ENCODE measurements at regions not wholly inside any gene's neighbourhood (a gene's known extent, or its start where the extent isn't known, plus 50 kb on each side); places are given as distances from the start of the nearest gene placed in this dataset.
"Not testable (repeated sequence)": the region's sequence is repeated elsewhere in the genome, so short reads cannot be mapped to it uniquely, and the experiment has no call there.

- Mint-ChIP-seq H3K9me3 (ENCODE audit: low read depth) (no peaks in the 10 kb centered on the region), H3K27me3 (peaks cover 18% of the 10 kb centered on the region), H3K27ac (no peak overlapping the region), H3K36me3 (no peaks in the 10 kb centered on the region), H3K4me3 (no peak overlapping the region), H3K4me1 (no peaks in the 10 kb centered on the region)
- ATAC-seq (no peak), DNase-seq (no peak)
- CTCF ChIA-PET: no interaction called here
Observed at GRCh38 chr4:114034189-114034588, 54.7 kb upstream of the ARSJ start.

GRCh38 chr4:114036426-114036825 lies 57.0 kb upstream of the ARSJ start:
- no peaks in the 10 kb centered on the region for H3K9me3 Mint-ChIP-seq (ENCODE audit: low read depth)
- no peak for DNase-seq
- CTCF ChIA-PET: no interaction called here

GRCh38 chr4:114036864-114037263 lies 57.4 kb upstream of the ARSJ start:
- Mint-ChIP-seq H3K27me3 (peaks cover 18% of the 10 kb centered on the region), H3K27ac (no peak overlapping the region)
- no peak for ATAC-seq

More at GRCh38 chr4:114036426-114036825, 57.0 kb upstream of the ARSJ start:
- no peaks in the 10 kb centered on the region for H3K36me3 Mint-ChIP-seq
- no peak overlapping the region for H3K27ac Mint-ChIP-seq
- no peak for ATAC-seq
- H3K4me1 Mint-ChIP-seq: peaks cover 8% of the 10 kb centered on the region
- no peak overlapping the region for H3K4me3 Mint-ChIP-seq
- peaks cover 18% of the 10 kb centered on the region for H3K27me3 Mint-ChIP-seq

GRCh38 chr4:114037988-114038387 lies 58.5 kb upstream of the ARSJ start:
- CTCF ChIA-PET: no interaction called here
- Mint-ChIP-seq H3K4me1 (peaks cover 8% of the 10 kb centered on the region), H3K36me3 (no peaks in the 10 kb centered on the region), H3K4me3 (no peak overlapping the region), H3K9me3 (ENCODE audit: low read depth) (peaks cover 2% of the 10 kb centered on the region), H3K27ac (no peak overlapping the region), H3K27me3 (peaks cover 21% of the 10 kb centered on the region)
- DNase-seq (no peak), ATAC-seq (no peak)

More at GRCh38 chr4:114036864-114037263, 57.4 kb upstream of the ARSJ start:
- Mint-ChIP-seq H3K36me3 (no peaks in the 10 kb centered on the region), H3K9me3 (ENCODE audit: low read depth) (no peaks in the 10 kb centered on the region), H3K4me1 (peaks cover 8% of the 10 kb centered on the region), H3K4me3 (no peak overlapping the region)
- no peak for DNase-seq
- CTCF ChIA-PET: no interaction called here

- ATAC-seq (no peak), DNase-seq (no peak)
- no peak overlapping the region for H3K4me3 Mint-ChIP-seq
- H3K36me3 Mint-ChIP-seq: no peaks in the 10 kb centered on the region
- CTCF ChIA-PET: no interaction called here
- no peak overlapping the region for H3K27ac Mint-ChIP-seq
- H3K27me3 Mint-ChIP-seq: peaks cover 21% of the 10 kb centered on the region
- peaks cover 2% of the 10 kb centered on the region for H3K9me3 Mint-ChIP-seq (ENCODE audit: low read depth)
- peaks cover 8% of the 10 kb centered on the region for H3K4me1 Mint-ChIP-seq
Observed at GRCh38 chr4:114038762-114039387, 59.4 kb upstream of the ARSJ start.

GRCh38 chr4:114040319-114041116 lies 61.1 kb upstream of the ARSJ start:
- ATAC-seq: peak; percentile 60
- peaks cover 15% of the 10 kb centered on the region for H3K27me3 Mint-ChIP-seq
- H3K36me3 Mint-ChIP-seq: no peaks in the 10 kb centered on the region
- CTCF ChIA-PET: no interaction called here
- DNase-seq: no peak
- H3K4me1 Mint-ChIP-seq: peaks cover 8% of the 10 kb centered on the region
- peaks cover 2% of the 10 kb centered on the region for H3K9me3 Mint-ChIP-seq (ENCODE audit: low read depth)
- H3K27ac Mint-ChIP-seq: no peak overlapping the region
- no peak overlapping the region for H3K4me3 Mint-ChIP-seq

- CTCF ChIA-PET: no interaction called here
- no peak for ATAC-seq
- no peak overlapping the region for H3K27ac Mint-ChIP-seq
Observed at GRCh38 chr4:114041117-114041475, 61.6 kb upstream of the ARSJ start.

GRCh38 chr4:114043116-114043515 lies 63.7 kb upstream of the ARSJ start:
- Mint-ChIP-seq H3K9me3 (ENCODE audit: low read depth) (peaks cover 2% of the 10 kb centered on the region), H3K36me3 (no peaks in the 10 kb centered on the region), H3K27ac (no peak overlapping the region), H3K27me3 (peaks cover 8% of the 10 kb centered on the region), H3K4me3 (no peak overlapping the region), H3K4me1 (peaks cover 8% of the 10 kb centered on the region)
- no peak for DNase-seq
- CTCF ChIA-PET: no interaction called here
- no peak for ATAC-seq

More at GRCh38 chr4:114041117-114041475, 61.6 kb upstream of the ARSJ start:
- Mint-ChIP-seq H3K4me3 (no peak overlapping the region), H3K36me3 (no peaks in the 10 kb centered on the region), H3K27me3 (peaks cover 15% of the 10 kb centered on the region), H3K9me3 (ENCODE audit: low read depth) (peaks cover 2% of the 10 kb centered on the region), H3K4me1 (peaks cover 8% of the 10 kb centered on the region)
- DNase-seq: no peak

- H3K27me3 Mint-ChIP-seq; H3K27ac Mint-ChIP-seq; H3K9me3 Mint-ChIP-seq (ENCODE audit: low read depth); H3K4me1 Mint-ChIP-seq; CTCF ChIA-PET; ATAC-seq; H3K36me3 Mint-ChIP-seq; DNase-seq; H3K4me3 Mint-ChIP-seq: not testable (repeated sequence)
Observed at GRCh38 chr4:114044351-114044750, 64.9 kb upstream of the ARSJ start.

GRCh38 chr4:114046331-114046730 lies 66.9 kb upstream of the ARSJ start:
- Mint-ChIP-seq H3K36me3 (no peaks in the 10 kb centered on the region), H3K4me3 (no peak overlapping the region), H3K27ac (no peak overlapping the region), H3K4me1 (no peaks in the 10 kb centered on the region), H3K9me3 (ENCODE audit: low read depth) (peaks cover 2% of the 10 kb centered on the region), H3K27me3 (peaks cover 2% of the 10 kb centered on the region)
- ATAC-seq (no peak), DNase-seq (no peak)
- CTCF ChIA-PET: no interaction called here

GRCh38 chr4:114048154-114048553 lies 68.7 kb upstream of the ARSJ start:
- CTCF ChIA-PET; H3K27ac Mint-ChIP-seq; H3K4me1 Mint-ChIP-seq; H3K4me3 Mint-ChIP-seq; H3K9me3 Mint-ChIP-seq (ENCODE audit: low read depth); H3K27me3 Mint-ChIP-seq; H3K36me3 Mint-ChIP-seq; ATAC-seq; DNase-seq: not testable (repeated sequence)

- H3K27ac Mint-ChIP-seq: no peak overlapping the region
- DNase-seq (no peak), ATAC-seq (no peak)
- H3K4me1 Mint-ChIP-seq: no peaks in the 10 kb centered on the region
- CTCF ChIA-PET: no interaction called here
- peaks cover 4% of the 10 kb centered on the region for H3K27me3 Mint-ChIP-seq
- no peaks in the 10 kb centered on the region for H3K36me3 Mint-ChIP-seq
- no peaks in the 10 kb centered on the region for H3K9me3 Mint-ChIP-seq (ENCODE audit: low read depth)
- no peak overlapping the region for H3K4me3 Mint-ChIP-seq
Observed at GRCh38 chr4:114052227-114052626, 72.8 kb upstream of the ARSJ start.

GRCh38 chr4:114056599-114056998 lies 77.2 kb upstream of the ARSJ start:
- DNase-seq (no peak), ATAC-seq (no peak)
- Mint-ChIP-seq H3K27ac (no peak overlapping the region), H3K4me3 (no peak overlapping the region), H3K36me3 (no peaks in the 10 kb centered on the region), H3K4me1 (no peaks in the 10 kb centered on the region), H3K9me3 (ENCODE audit: low read depth) (no peaks in the 10 kb centered on the region), H3K27me3 (peaks cover 4% of the 10 kb centered on the region)
- CTCF ChIA-PET: no interaction called here

GRCh38 chr4:114057746-114058145 lies 78.3 kb upstream of the ARSJ start:
- Mint-ChIP-seq H3K4me1 (no peaks in the 10 kb centered on the region), H3K36me3 (no peaks in the 10 kb centered on the region), H3K27ac (no peak overlapping the region), H3K27me3 (peaks cover 4% of the 10 kb centered on the region), H3K9me3 (ENCODE audit: low read depth) (no peaks in the 10 kb centered on the region), H3K4me3 (no peak overlapping the region)
- CTCF ChIA-PET: no interaction called here
- no peak for ATAC-seq
- no peak for DNase-seq
